Sigmoid colon (tissue), 6 donors: ENCODE measurements at regions not wholly inside any gene's neighbourhood (a gene's known extent, or its start where the extent isn't known, plus 50 kb on each side); places are given as distances from the start of the nearest gene placed in this dataset.
A peak's percentile ranks its signal among the peaks of the same experiment; 100 is the strongest.

ENCODE experiments used
- DNase-seq: peaks from one replicate; pipeline ENCODE4 v3.0.0-alpha.2; 2019
- H3K27ac ChIP-seq, 4 donors: fragments of 200-600 bp; sonication (generic); one replicate each; pipeline ENCODE4 v1.5.1; 2016 to 2019; ENCODE audit warnings: mild to moderate bottlenecking in 1 of 4
- H3K27me3 ChIP-seq, 3 donors: fragments of 200-600 bp; sonication (generic); one replicate each; pipeline ENCODE4 v1.5.1; 2019; ENCODE audit warnings: mild to moderate bottlenecking in 1 of 3
- H3K36me3 ChIP-seq, 4 donors: fragments of 200-600 bp; sonication (generic); one replicate each; pipeline ENCODE4 v1.5.1; 2016 to 2019
- H3K4me1 ChIP-seq, 4 donors: fragments of 200-600 bp; sonication (generic); one replicate each; pipeline ENCODE4 v1.5.1; 2017 to 2019
- H3K4me3 ChIP-seq, 4 donors: fragments of 200-600 bp; sonication (generic); one replicate each; pipeline ENCODE4 v1.5.1; 2017 to 2019; ENCODE audit warnings: mild to moderate bottlenecking in 2 of 4, moderate library complexity in 1 of 4
- H3K9me3 ChIP-seq, 4 donors: fragments of 200-600 bp in 3 of 4; sonication (generic) in 3 of 4; one replicate each; pipeline versions ENCODE4 v1.5.1 to v1.6.1; 2013 to 2019
- CTCF ChIP-seq, 4 experiments: fragments of 450-650 bp in 3 of 4; fragments of 200-600 bp in 1 of 4; IDR thresholded peaks; one replicate each; pipeline ENCODE4 v1.5.1; 2016 to 2019; ENCODE audit warnings: antibody characterized with exemption in 4 of 4, mild to moderate bottlenecking in 3 of 4, moderate library complexity in 2 of 4
- EP300 ChIP-seq, 4 donors: sonication (generic); formaldehyde crosslinking; IDR thresholded peaks; one replicate each; pipeline ENCODE4 v1.6.1; 2017; ENCODE audit warnings: antibody characterized with exemption in 4 of 4
- POLR2A ChIP-seq, 2 donors: fragments of 450-650 bp; IDR thresholded peaks; one replicate each; pipeline ENCODE4 v1.6.1; 2016; ENCODE audit warnings: antibody characterized with exemption in 2 of 2, mild to moderate bottlenecking in 2 of 2, moderate library complexity in 2 of 2
- POLR2AphosphoS5 ChIP-seq, 4 donors: sonication (generic); formaldehyde crosslinking; IDR thresholded peaks; one replicate each; pipeline ENCODE4 v1.6.1; 2017; ENCODE audit warnings: antibody characterized with exemption in 4 of 4
- WGBS, 2 donors: extraction: QIAGEN DNeasy Blood & Tissue Kit; methylation state at CpG; one replicate each; pipeline ENCODE4 v1.1.7; 2013; 5-methylcytosine and 5-hydroxymethylcytosine counted together
- intact Hi-C: fragments of 100-400 bp; cut with DNase I; formaldehyde crosslinking; loops from one replicate; pipeline ENCODE4 v1.15.1; 2023
- donor health status: healthy with polysubstance abuse.
- donor health status: healthy.

- no peak overlapping the region for H3K4me3 ChIP-seq
- no peak for DNase-seq
- no peaks in the 10 kb centered on the region for H3K36me3 ChIP-seq
- no peaks in the 10 kb centered on the region for H3K9me3 ChIP-seq
- intact Hi-C loops, result loop anchor here (2.0 to 10.0 kb wide), 3 partner anchors 54 to 104 kb away; partner anchors contain the start of gene BACH1
- WGBS, 2 donors, result 86 to 89% methylated on average over 6 of the region's 6 CpGs
- H3K27me3 ChIP-seq, result no peaks in the 10 kb centered on the region
- peaks cover 0 to 46% (median 35%) of the 10 kb centered on the region in 4 donors for H3K4me1 ChIP-seq
- peak overlapping the region; percentile 55 to 77 (median 65) for H3K27ac ChIP-seq
- TF ChIP-seq POLR2A (IDR thresholded peaks at IDR 0.05) (no peak), EP300 (IDR thresholded peaks at IDR 0.05) (peak in 1 of 4 donors; percentile 38), POLR2AphosphoS5 (IDR thresholded peaks at IDR 0.05) (peak; percentile 48 to 88 (median 76))
Measured at GRCh38 chr21:29238053-29238966, 60.4 kb upstream of the BACH1 start.

GRCh38 chr21:29238967-29239290, 59.8 kb upstream of the BACH1 start:
- H3K36me3 ChIP-seq, result no peaks in the 10 kb centered on the region
- H3K4me3 ChIP-seq, result no peak overlapping the region
- DNase-seq, result no peak
- TF ChIP-seq CTCF (IDR thresholded peaks at IDR 0.05) (no peak), POLR2AphosphoS5 (IDR thresholded peaks at IDR 0.05) (no peak), EP300 (IDR thresholded peaks at IDR 0.05) (no peak), POLR2A (IDR thresholded peaks at IDR 0.05) (no peak)
- 46 to 72% methylated on average over 3 of the region's 3 CpGs for WGBS, 2 donors
- no peaks in the 10 kb centered on the region for H3K9me3 ChIP-seq
- intact Hi-C loops, result loop anchor here (2.0 to 10.0 kb wide), 3 partner anchors 54 to 104 kb away; partner anchors contain the start of gene BACH1
- H3K27ac ChIP-seq, result peak overlapping the region; percentile 55 to 77 (median 65)
- H3K4me1 ChIP-seq, result peaks cover 0 to 46% (median 35%) of the 10 kb centered on the region in 4 donors
- H3K27me3 ChIP-seq, result no peaks in the 10 kb centered on the region

GRCh38 chr21:29240136-29240535, 58.6 kb upstream of the BACH1 start:
- H3K27ac ChIP-seq, result no peak overlapping the region
- WGBS, 2 donors, result 90 to 95% methylated on average over 1 of the region's 1 CpG
- H3K9me3 ChIP-seq, result no peaks in the 10 kb centered on the region
- DNase-seq, result no peak
- intact Hi-C loops, result no loop called here
- H3K36me3 ChIP-seq, result no peaks in the 10 kb centered on the region
- H3K27me3 ChIP-seq, result no peaks in the 10 kb centered on the region
- TF ChIP-seq POLR2A (IDR thresholded peaks at IDR 0.05) (no peak), POLR2AphosphoS5 (IDR thresholded peaks at IDR 0.05) (no peak), EP300 (IDR thresholded peaks at IDR 0.05) (no peak), CTCF (IDR thresholded peaks at IDR 0.05) (no peak)
- no peak overlapping the region for H3K4me3 ChIP-seq
- peaks cover 0 to 57% (median 42%) of the 10 kb centered on the region in 4 donors for H3K4me1 ChIP-seq

- peak overlapping the region in 1 of 4 donors; percentile 9 for H3K27ac ChIP-seq
- TF ChIP-seq EP300 (IDR thresholded peaks at IDR 0.05) (no peak), POLR2AphosphoS5 (IDR thresholded peaks at IDR 0.05) (no peak), CTCF (IDR thresholded peaks at IDR 0.05) (no peak), POLR2A (IDR thresholded peaks at IDR 0.05) (no peak)
- no peaks in the 10 kb centered on the region for H3K27me3 ChIP-seq
- no peak for DNase-seq
- no peaks in the 10 kb centered on the region for H3K36me3 ChIP-seq
- no peaks in the 10 kb centered on the region for H3K9me3 ChIP-seq
- intact Hi-C loops, result no loop called here
- H3K4me1 ChIP-seq, result peaks cover 0 to 53% (median 38%) of the 10 kb centered on the region in 4 donors
- H3K4me3 ChIP-seq, result no peak overlapping the region
Measured at GRCh38 chr21:29242201-29242600, 56.5 kb upstream of the BACH1 start.

GRCh38 chr21:29243188-29243587, 55.5 kb upstream of the BACH1 start:
- Histone ChIP-seq H3K36me3 (no peaks in the 10 kb centered on the region), H3K9me3 (no peaks in the 10 kb centered on the region), H3K4me3 (no peak overlapping the region), H3K4me1 (peaks cover 0 to 43% (median 28%) of the 10 kb centered on the region in 4 donors), H3K27me3 (no peaks in the 10 kb centered on the region), H3K27ac (no peak overlapping the region)
- TF ChIP-seq CTCF (IDR thresholded peaks at IDR 0.05) (no peak), POLR2AphosphoS5 (IDR thresholded peaks at IDR 0.05) (no peak), EP300 (IDR thresholded peaks at IDR 0.05) (no peak), POLR2A (IDR thresholded peaks at IDR 0.05) (no peak)
- intact Hi-C loops, result no loop called here
- DNase-seq, result no peak
- WGBS, 2 donors, result 100% methylated on average over 1 of the region's 1 CpG
